Glutamatergic neuron (in vitro differentiated cells): ENCODE measurements at regions not wholly inside any gene's neighbourhood (a gene's known extent, or its start where the extent isn't known, plus 50 kb on each side); places are given as distances from the start of the nearest gene placed in this dataset.

Source experiments
- DNase-seq: peaks from one replicate; pipeline ENCODE4 v3.0.0; 2022
- H3K27ac Mint-ChIP-seq: one replicate; pipeline ENCODE4 v1.8.0; 2020; ENCODE audit warnings: mild to moderate bottlenecking, mixed read lengths, inconsistent platforms; ENCODE audit not compliant: unreplicated experiment
- H3K27me3 Mint-ChIP-seq: one replicate; pipeline ENCODE4 v1.8.0; 2020; ENCODE audit warnings: mild to moderate bottlenecking, moderate library complexity, mixed read lengths, inconsistent platforms; ENCODE audit not compliant: unreplicated experiment
- H3K36me3 Mint-ChIP-seq: one replicate; pipeline ENCODE4 v1.8.0; 2020; ENCODE audit warnings: mild to moderate bottlenecking, mixed read lengths, inconsistent platforms; ENCODE audit not compliant: unreplicated experiment
- H3K4me1 Mint-ChIP-seq: one replicate; pipeline ENCODE4 v1.8.0; 2020; ENCODE audit warnings: mild to moderate bottlenecking, low read depth, mixed read lengths, inconsistent platforms; ENCODE audit not compliant: unreplicated experiment
- H3K4me3 Mint-ChIP-seq: one replicate; pipeline ENCODE4 v1.8.0; 2020; ENCODE audit warnings: mild to moderate bottlenecking, mixed read lengths, inconsistent platforms; ENCODE audit not compliant: unreplicated experiment
- H3K9me3 Mint-ChIP-seq: one replicate; pipeline ENCODE4 v1.8.0; 2020; ENCODE audit warnings: mild to moderate bottlenecking, moderate library complexity, mixed read lengths, inconsistent platforms; ENCODE audit not compliant: unreplicated experiment
- CTCF ChIP-seq: fragments of 200-600 bp; sonication (generic); IDR thresholded peaks from one replicate; pipeline ENCODE4 v1.5.0; 2021; ENCODE audit not compliant: partially characterized antibody, unreplicated experiment

GRCh38 chr7:46900312-46901263, 681.3 kb downstream of the TNS3 start:
- no peak for DNase-seq
- TF ChIP-seq CTCF: no peak
- Mint-ChIP-seq H3K27me3 (no peaks in the 10 kb centered on the region), H3K9me3 (no peaks in the 10 kb centered on the region), H3K4me3 (no peak overlapping the region), H3K27ac (no peak overlapping the region), H3K36me3 (peaks cover 7% of the 10 kb centered on the region), H3K4me1 (no peaks in the 10 kb centered on the region)

GRCh38 chr7:46897381-46897780, 684.5 kb downstream of the TNS3 start:
- no peak overlapping the region for H3K4me3 Mint-ChIP-seq
- DNase-seq: no peak
- no peak for TF ChIP-seq CTCF
- no peaks in the 10 kb centered on the region for H3K4me1 Mint-ChIP-seq
- peaks cover 7% of the 10 kb centered on the region for H3K36me3 Mint-ChIP-seq
- no peaks in the 10 kb centered on the region for H3K27me3 Mint-ChIP-seq
- no peak overlapping the region for H3K27ac Mint-ChIP-seq
- no peaks in the 10 kb centered on the region for H3K9me3 Mint-ChIP-seq

GRCh38 chr7:46886669-46887374, 695.1 kb downstream of the TNS3 start:
- H3K36me3 Mint-ChIP-seq: no peaks in the 10 kb centered on the region
- TF ChIP-seq CTCF: no peak
- DNase-seq: no peak
- H3K27ac Mint-ChIP-seq: no peak overlapping the region
- no peaks in the 10 kb centered on the region for H3K9me3 Mint-ChIP-seq
- H3K27me3 Mint-ChIP-seq: no peaks in the 10 kb centered on the region
- H3K4me1 Mint-ChIP-seq: no peaks in the 10 kb centered on the region
- H3K4me3 Mint-ChIP-seq: no peak overlapping the region

GRCh38 chr7:46885167-46885566, 696.7 kb downstream of the TNS3 start:
- TF ChIP-seq CTCF: no peak
- DNase-seq: no peak
- Mint-ChIP-seq H3K36me3 (peaks cover 4% of the 10 kb centered on the region), H3K4me1 (no peaks in the 10 kb centered on the region), H3K27ac (no peak overlapping the region), H3K9me3 (no peaks in the 10 kb centered on the region), H3K27me3 (no peaks in the 10 kb centered on the region), H3K4me3 (no peak overlapping the region)
